DOHH2 (cell line): ENCODE measurements at regions not wholly inside any gene's neighbourhood (a gene's known extent, or its start where the extent isn't known, plus 50 kb on each side); places are given as distances from the start of the nearest gene placed in this dataset.

Experiments used
- EZH2phosphoT487 ChIP-seq: fragments of 200-600 bp; sonication (generic); IDR thresholded peaks from 2 replicates; pipeline ENCODE4 v1.6.1; 2017; ENCODE audit warnings: borderline replicate concordance, mild to moderate bottlenecking, antibody characterized with exemption, low read length, moderate library complexity, mixed read lengths
- TF ChIP-seq, protein P1 (sequence below): fragments of 200-600 bp; sonication (generic); IDR thresholded peaks from one replicate; pipeline ENCODE4 v1.5.1; 2014; ENCODE audit warnings: antibody characterized with exemption, mild to moderate bottlenecking, low read depth, low read length; ENCODE audit not compliant: poor library complexity, severe bottlenecking

DNA sequence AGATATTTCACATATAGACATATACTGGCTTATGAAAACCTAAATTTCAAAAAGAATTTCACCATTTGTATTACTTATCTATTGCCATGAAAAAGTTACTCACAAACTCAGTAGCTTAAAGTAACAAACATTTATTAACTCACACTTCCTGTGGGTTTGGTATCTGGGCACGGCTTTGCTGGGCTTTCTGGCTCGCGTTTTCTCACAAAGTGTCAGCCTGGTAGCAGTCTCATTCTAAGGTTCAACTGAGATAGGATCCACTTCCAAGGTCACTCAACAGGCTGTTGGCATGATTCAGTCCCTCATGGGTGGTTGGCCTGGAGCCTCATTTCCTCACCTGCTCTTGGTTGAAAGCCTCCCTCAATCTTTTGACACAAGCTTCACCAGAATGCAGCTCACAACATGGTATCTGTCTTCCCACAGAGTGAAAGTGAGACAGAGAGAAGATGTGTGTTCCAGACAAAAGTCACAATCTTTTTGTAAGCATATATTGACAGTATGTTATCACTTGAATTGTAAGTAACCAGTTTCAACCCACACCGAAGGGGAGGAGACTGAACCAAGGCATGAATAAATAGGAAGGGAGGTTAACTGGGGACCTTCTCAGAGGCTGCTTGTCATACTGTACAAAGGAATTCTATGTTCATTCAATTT, 1065.8 kb upstream of the SPRY2 start:
- TF ChIP-seq, protein P1, sequence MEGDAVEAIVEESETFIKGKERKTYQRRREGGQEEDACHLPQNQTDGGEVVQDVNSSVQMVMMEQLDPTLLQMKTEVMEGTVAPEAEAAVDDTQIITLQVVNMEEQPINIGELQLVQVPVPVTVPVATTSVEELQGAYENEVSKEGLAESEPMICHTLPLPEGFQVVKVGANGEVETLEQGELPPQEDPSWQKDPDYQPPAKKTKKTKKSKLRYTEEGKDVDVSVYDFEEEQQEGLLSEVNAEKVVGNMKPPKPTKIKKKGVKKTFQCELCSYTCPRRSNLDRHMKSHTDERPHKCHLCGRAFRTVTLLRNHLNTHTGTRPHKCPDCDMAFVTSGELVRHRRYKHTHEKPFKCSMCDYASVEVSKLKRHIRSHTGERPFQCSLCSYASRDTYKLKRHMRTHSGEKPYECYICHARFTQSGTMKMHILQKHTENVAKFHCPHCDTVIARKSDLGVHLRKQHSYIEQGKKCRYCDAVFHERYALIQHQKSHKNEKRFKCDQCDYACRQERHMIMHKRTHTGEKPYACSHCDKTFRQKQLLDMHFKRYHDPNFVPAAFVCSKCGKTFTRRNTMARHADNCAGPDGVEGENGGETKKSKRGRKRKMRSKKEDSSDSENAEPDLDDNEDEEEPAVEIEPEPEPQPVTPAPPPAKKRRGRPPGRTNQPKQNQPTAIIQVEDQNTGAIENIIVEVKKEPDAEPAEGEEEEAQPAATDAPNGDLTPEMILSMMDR, result no peak
- TF ChIP-seq EZH2phosphoT487, result no peak
